Stimulated activated CD4-positive, alpha-beta T cell treated with anti-CD3 and anti-CD28 coated beads, Interleukin-2, amount 100 ng/mL, for 24 hours (primary cell): ENCODE measurements at regions not wholly inside any gene's neighbourhood (a gene's known extent, or its start where the extent isn't known, plus 50 kb on each side); places are given as distances from the start of the nearest gene placed in this dataset.

Experiments used
- DNase-seq, 2 donors: peaks; one replicate each; pipeline ENCODE4 v3.0.0-alpha.2; 2020

GRCh38 chr4:126051689-126052424 is 737.1 kb downstream of the FAT4 start:
- no peak for DNase-seq

- no peak for DNase-seq
Observed at GRCh38 chr4:126056116-126056650, 741.4 kb downstream of the FAT4 start.

- DNase-seq: no peak
Observed at GRCh38 chr4:126057371-126057770, 742.6 kb downstream of the FAT4 start.

- no peak for DNase-seq
Observed at GRCh38 chr4:126058596-126058995, 743.8 kb downstream of the FAT4 start.

GRCh38 chr4:126061655-126062054 is 746.9 kb downstream of the FAT4 start:
- no peak for DNase-seq

GRCh38 chr4:126065016-126065415 is 750.3 kb downstream of the FAT4 start:
- DNase-seq: no peak

GRCh38 chr4:126071346-126072333 is 756.9 kb downstream of the FAT4 start:
- no peak for DNase-seq

GRCh38 chr4:126081336-126081735 is 766.6 kb downstream of the FAT4 start:
- DNase-seq: no peak

GRCh38 chr4:126086041-126086440 is 771.3 kb downstream of the FAT4 start:
- DNase-seq: no peak

GRCh38 chr4:126087101-126087500 is 772.3 kb downstream of the FAT4 start:
- DNase-seq: no peak

- DNase-seq: no peak
Observed at GRCh38 chr4:126097155-126097799, 782.5 kb downstream of the FAT4 start.

GRCh38 chr4:126106658-126107057 is 791.9 kb downstream of the FAT4 start:
- no peak for DNase-seq

GRCh38 chr4:126109836-126110235 is 795.1 kb downstream of the FAT4 start:
- no peak for DNase-seq

- DNase-seq: no peak
Observed at GRCh38 chr4:126113058-126113457, 798.3 kb downstream of the FAT4 start.

GRCh38 chr4:126123611-126124325 is 809.0 kb downstream of the FAT4 start:
- DNase-seq: no peak

GRCh38 chr4:126124818-126125217 is 810.1 kb downstream of the FAT4 start:
- no peak for DNase-seq

GRCh38 chr4:126130215-126130614 is 815.5 kb downstream of the FAT4 start:
- DNase-seq: no peak

GRCh38 chr4:126136922-126137781 is 822.4 kb downstream of the FAT4 start:
- no peak for DNase-seq

GRCh38 chr4:126137782-126138170 is 823.0 kb downstream of the FAT4 start:
- DNase-seq: no peak

- DNase-seq: no peak
Observed at GRCh38 chr4:126144543-126145237, 829.9 kb downstream of the FAT4 start.

GRCh38 chr4:126168484-126168883 is 853.7 kb downstream of the FAT4 start:
- DNase-seq: no peak
